ENCODE measurements at regions not wholly inside any gene's neighbourhood (a gene's known extent, or its start where the extent isn't known, plus 50 kb on each side); places are given as distances from the start of the nearest gene placed in this dataset.

DNA sequence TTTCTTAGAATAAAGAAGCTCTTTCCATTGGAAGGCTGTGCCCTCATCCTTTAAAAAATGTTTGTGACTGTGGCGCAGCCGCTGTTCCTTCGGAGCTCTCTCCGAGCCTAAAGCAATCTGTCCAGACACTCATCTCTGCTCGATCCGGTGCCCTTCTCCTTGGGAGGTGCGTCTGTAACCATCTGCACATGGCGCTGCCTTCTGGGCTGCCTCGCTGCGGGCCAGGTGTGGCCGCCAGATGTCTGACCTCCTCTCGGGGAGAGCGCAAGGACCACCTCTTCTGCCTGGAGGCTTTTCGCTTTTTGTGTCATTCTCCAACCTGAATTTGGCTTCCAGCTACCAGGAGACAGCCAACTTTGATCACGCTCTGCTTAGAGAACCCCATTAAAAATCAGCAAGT, 153.4 kb upstream of the PTCH1 start:
- DNase-seq (ENCODE audit: low read depth): no peak

DNA sequence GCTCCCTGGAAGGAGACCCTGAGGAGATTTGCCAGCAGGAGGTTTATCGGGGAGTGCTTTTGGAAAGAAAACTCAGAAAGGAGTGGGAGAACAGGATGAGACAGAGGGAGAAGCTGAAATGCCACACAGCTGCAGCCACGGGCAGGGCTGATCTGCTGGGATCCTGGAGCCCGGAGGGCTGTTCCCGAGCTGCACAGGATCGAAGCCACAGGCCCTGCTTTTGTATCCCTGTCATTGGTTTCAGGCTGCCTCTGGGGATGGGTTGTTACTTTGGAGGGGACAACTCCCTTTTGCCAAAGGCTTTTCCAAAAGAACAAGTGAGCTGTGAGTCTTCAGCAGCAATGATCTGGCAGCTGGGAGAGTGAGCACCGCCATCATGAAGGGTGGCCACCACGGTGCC, 152.5 kb upstream of the PTCH1 start:
- no peak for DNase-seq (ENCODE audit: low read depth)

DNA sequence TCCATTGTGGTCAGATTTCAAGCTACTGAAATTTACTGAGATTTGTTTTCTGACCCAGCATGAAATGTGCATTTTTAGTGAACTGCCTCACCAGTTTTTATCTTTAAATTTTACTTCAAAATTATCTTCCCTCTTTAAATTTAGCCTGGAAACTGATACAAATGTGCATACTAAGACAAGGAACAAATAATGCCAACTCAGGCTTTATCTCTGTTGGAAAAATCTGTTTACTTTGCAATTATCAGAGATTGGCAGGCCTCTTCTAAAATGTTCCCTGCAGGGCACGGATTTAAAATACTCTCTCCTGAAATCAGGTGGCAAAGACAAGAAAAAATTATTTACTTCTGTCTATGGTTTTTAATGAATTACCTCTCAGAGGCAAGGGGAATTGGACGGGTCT, 151.0 kb upstream of the PTCH1 start:
- DNase-seq (ENCODE audit: low read depth): no peak

DNA sequence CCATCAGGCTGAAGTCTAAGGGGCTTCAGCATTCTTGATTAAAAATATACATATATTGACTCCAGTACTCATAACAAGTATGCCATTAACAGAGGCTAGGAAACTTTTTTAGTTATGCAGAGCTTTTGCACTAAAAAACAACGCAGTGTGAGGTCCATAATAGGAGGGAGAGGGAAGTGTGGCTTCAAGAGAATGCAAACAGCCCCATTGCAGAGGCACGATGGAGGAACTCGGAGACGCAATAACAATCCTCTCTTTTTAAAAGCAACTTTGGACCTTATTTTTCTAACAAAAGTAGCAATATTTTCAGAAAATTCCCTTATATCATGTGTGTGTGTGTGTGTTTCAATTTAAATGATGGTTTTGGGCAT, 150.0 kb upstream of the PTCH1 start:
- no peak for DNase-seq (ENCODE audit: low read depth)

DNA sequence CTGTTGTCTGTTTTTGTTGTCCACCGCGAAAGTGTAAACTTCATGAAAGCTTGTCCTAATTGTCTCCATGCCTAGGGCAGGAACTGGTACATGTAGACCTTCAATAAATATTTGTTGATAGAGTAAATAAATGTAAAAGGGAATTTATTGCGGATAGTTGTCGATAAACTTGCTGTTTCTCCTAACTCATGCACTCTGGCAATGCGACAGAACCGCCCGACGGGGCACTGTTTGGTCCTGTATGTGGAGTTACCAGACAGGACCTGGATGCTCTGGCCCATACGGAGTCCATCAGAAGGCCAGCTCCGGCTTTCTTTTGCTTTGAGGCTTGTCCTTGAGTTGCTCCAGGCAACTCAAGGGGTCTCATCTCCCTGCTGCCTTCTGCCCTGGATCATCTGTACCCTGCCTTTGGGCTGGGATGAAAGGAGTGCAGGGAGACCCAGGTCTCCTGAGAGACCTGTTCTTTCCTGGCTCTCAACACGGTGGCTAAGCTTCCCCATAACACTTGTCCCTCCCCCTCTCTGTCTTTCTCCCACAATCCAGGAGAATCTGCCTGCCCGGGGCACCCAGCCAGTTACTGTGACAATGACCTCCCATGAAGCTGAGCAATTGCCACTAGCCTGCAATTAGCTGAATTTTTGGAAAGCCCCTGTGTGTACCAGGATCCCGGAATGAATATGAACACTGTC, 149.5 kb upstream of the PTCH1 start:
- DNase-seq (ENCODE audit: low read depth): no peak

DNA sequence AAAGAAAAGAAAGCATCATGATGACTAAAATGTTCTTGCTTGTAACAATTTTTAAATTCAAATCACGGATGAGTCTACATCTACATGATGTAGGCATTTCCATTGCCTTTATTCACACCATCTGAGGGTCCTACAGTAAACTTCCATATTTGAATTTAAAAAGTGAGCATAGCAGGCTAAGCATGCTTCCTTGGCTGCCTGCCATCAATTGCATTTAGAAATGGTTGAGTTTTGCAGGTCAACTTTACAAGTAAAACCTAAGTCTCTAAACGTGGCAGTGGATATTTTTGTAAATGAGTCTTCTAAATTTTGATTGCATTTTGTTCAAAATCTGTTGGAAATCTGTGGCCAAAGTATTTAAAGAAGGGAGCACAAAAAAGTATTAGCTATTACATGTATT, 136.5 kb upstream of the PTCH1 start:
- DNase-seq (ENCODE audit: low read depth): no peak

DNA sequence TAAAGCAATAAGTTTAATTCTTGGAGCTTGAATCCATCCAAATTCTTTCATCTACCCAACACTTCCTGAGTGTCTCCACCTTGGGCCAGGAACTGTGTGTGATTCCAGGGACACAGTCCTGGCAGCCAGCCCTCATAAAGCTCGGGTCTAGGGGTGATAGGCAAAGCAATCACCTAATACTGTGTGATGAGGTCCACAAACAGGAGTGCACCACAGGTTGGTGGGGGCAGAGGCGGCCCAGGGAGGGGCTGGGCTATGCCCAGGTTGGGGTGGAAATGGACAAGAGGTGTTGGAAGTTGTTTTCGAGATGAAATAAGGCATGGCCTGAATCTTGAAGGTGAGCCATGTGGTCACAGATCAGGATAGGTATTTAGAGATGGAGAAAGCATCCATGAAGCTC, 133.9 kb upstream of the PTCH1 start:
- DNase-seq (ENCODE audit: low read depth): no peak

DNA sequence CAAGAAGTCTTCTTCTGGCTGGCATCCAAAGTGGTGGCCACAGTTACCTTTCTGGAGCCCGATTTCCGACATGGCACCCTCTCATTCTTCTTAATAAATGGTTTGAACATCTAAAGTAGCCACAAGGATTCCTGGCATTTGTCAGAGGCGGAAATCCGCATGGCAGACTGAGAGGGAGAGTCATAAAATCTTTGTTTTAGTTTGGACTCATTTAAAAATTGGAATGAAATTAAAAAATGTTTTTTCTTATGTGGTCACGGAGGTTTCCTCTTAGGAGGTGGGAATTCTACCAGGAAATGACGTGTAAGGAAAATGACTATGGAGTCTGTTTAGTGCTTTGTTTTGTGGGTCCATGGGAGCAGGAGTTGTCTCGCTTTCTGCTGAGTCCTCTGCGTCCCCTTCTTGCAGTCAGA, 133.0 kb upstream of the PTCH1 start:
- no peak for DNase-seq (ENCODE audit: low read depth)

DNA sequence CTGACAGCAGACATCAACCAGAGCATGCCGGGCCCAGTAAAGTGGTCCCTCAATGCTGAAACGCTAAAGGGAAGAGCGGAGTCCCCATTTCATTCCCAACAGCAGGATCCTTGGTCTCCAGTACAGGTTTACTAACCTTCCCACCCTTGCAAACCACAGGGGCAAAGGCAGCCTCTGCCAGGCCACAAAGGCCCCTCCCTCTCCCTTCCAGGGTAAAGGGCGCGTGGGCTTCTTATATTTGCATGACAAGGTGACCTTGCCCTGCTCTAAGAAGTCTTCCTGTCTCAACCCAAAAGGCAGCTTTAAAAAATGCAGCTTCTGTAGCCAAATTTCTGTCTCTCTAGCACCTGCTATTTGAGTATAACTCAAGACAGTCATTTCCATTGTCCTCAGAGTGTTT, 131.5 kb upstream of the PTCH1 start:
- DNase-seq (ENCODE audit: low read depth): no peak

DNA sequence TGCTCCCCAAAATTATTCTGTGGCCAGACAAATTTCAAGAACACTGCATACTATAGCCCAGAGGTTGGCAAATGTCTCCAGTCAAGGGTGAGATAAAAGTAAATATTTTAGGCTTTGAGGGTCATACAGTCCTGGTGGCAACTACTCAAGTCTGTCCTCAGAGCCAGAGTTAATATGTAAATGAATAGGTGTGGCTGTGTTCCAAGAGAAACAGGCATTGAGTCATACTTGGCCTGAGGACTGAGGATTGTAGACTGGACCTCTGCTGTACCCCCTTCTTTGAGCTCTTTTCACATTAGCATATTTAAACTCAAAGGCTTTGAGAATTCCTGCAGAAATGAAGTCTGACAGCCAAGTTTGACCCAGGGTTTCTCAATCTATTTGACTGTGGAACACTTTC, 129.2 kb upstream of the PTCH1 start:
- no peak for DNase-seq (ENCODE audit: low read depth)

DNA sequence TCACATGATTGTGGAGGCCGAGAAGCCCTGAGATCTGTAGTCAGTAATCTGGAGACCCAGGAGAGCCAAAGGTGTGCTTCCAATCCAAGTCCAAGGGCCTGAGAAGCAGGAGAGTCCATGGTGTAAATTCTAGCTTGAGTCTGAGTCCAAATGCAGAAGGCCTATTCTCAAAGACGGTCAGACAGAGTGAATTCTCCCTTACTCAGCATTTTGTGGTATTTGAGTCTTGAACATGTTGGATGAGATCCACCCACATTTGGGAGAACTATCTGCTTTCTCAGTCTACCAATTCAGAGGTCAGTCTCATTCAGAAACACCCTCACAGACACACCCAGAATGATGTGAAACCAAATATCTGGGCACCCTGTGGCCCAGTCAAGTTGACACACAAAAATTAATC, 128.8 kb upstream of the PTCH1 start:
- no peak for DNase-seq (ENCODE audit: low read depth)

DNA sequence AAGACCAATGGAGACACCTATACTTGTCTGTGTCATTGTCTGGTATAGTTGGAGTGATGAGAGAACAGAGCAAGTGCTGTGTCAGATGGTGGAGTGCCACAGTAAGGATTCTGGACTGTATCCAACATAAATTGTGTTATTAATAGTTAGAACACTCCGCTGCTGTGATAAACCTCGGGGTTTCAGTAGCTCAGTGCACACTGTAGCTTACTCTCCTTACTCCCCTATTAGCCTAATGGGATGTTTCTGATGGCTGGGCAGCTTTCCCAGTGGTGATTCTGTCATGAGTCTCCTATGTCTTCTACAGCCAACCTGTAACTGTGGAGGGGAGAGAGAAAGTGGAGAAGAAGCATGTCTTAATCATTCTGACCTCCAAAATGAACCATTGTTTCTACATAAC, 127.6 kb upstream of the PTCH1 start:
- DNase-seq (ENCODE audit: low read depth): no peak

DNA sequence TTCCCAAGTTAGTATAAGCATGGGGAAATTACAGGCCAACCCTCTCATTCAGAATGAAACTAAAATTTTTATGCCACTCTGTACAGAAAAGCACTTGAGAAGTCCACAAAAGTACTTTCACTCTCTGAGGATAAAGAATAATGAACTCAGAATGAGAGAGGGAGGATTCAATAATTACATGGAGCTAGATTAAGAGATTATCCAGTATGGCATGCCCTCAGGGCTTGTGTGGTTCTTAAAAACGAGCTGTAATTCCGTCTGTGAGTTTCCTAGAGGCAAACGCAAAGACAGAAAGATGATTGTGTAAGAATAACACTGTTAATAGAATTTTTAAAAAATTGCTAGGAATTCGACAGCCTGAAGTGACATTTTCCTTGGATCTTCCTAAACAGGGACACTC, 126.8 kb upstream of the PTCH1 start:
- DNase-seq (ENCODE audit: low read depth): no peak

DNA sequence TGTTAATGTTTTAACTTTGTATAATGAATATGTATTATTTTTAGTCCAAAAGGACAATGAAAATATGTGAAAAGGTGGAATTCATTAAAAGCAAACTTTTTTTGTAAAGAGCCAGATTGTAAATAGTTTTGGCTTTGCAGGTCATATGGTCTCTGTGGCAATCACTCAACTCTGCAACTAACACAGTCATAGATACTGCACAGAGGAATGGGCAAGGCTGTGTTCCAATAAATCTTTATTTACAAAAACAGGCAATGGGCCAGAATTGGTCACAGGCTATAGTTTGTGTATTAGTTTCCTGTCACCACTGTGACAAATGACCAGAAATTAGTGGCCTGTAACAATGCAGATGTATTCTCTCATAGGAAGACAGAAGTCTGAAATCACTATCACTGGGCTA, 125.4 kb upstream of the PTCH1 start:
- DNase-seq (ENCODE audit: low read depth): no peak

DNA sequence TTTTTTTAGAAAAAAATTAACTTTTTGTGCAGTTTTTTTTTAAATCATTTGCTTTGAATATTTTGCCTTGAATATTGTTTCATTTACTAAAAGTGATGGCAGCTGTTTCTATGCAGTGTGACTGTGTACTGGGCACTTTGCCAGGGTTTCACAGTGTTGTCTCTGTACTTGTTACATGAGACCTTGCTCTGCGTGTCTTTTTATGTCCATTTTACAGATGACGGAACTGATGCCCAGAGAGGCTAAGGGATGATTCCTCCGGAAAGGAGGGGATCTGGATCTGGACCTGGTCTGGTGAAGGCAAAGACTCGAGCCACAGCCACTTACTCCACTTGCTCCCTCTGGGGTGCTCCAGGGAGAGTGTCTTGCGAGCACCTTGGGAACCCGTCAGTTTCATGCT, 124.8 kb upstream of the PTCH1 start:
- no peak for DNase-seq (ENCODE audit: low read depth)

DNA sequence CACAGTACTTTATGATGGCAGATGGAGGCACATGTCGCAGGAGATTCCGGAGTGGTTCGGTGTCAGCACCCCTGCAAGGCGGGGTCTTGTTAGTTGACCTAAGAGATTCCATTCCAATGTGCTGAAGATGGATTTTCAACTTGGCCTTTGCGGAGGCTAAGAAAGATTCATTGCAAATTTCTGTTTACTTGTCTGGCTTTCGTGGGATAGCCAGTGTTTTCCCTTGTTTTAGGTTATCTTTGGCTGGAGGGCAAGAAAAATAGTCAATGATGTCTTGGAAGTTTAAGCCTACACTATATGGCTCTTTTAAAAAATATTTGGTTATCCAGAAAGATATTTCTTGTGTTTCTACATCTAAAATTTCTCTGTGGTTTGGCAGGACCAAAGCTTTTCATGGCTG, 123.6 kb upstream of the PTCH1 start:
- DNase-seq (ENCODE audit: low read depth): no peak

DNA sequence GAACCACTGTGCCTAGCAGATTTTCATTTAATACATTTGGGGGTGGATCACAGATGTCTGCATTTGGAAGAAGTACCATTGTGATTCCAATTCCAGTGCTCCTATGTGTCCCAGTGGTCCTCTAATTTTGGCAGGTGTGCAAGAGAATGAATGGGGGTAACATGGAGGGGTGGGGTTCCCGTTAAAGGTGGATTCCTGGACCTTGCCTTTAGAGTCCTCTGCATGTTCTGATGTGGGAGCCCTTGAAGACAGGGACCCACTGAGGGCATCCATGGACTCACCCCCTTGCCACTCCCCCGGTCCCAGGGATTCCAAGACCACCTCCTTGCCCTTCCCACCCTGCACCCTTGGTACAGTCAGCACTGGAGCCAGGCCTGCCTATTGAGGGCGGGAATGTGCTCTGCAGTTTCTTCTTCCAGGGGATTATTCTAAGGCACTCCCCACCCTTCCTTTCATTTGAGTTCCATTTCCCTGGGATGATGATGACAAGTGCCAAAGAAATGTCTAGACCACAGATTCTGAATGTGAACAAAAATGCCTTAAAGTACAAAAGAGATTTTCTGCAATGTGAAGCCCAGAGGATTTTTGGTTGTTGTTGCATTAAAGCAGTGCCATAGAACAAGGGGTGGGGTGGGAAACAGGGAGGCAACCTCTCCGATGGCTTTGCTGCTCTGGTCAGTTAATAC, 119.4 kb upstream of the PTCH1 start:
- DNase-seq (ENCODE audit: low read depth): no peak

DNA sequence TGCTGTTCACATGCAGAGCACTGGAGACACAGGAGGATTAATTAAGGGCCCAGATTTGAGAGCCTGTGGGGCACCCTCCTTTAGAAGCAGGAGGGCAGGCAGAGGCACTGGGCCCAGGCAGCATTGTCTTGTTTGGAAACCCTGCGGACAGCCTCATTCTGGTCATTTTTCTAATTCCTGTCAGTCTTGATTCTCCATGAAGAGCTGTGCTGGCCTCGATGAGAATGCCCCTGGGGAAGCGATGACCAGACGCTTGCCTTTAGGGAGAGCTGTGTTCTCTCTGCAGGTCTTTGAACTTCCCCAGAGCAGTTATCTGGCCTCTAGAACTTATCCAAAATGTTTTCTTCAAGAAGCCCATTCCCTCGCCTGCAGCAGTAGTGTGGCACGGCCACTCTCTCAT, 117.8 kb upstream of the PTCH1 start:
- DNase-seq (ENCODE audit: low read depth): no peak

DNA sequence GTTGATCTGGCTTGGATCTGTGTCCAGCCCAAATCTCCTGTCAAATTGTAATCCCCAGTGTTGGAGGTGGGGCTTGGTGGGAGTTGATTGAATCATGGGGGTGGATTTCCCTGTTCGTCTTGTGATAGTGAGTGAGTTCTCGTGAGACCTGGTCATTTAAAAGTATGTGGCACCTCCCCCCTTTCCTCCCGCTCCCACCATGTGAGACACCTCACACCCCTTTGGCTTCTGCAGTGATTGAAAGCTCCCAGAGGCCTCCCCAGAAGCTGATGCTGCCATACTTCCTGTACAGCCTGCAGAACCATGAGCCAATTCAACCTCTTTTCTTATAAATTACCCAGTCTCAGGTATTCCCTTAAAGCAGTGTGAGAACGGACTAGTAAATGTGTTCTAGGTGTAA, 117.3 kb upstream of the PTCH1 start:
- DNase-seq (ENCODE audit: low read depth): no peak

DNA sequence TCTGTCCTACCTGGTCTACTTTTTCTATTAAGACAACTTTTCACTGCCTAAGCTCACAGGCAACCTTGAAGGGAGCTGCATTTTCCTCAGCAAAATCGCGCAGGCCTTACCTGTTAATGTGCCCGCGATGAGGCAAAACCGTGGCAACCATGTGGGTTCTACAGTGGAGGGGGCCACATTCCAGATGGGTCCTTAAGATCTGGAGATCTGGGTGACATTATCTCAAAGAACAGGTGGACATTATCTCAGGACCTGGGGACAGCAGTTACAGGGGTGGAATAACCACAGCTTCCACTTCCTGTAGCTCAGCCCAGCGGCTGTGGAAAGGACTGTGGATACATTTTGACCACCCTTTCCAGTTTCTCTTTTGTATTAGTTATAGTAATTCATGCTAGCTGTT, 112.8 kb upstream of the PTCH1 start:
- DNase-seq (ENCODE audit: low read depth): no peak

DNA sequence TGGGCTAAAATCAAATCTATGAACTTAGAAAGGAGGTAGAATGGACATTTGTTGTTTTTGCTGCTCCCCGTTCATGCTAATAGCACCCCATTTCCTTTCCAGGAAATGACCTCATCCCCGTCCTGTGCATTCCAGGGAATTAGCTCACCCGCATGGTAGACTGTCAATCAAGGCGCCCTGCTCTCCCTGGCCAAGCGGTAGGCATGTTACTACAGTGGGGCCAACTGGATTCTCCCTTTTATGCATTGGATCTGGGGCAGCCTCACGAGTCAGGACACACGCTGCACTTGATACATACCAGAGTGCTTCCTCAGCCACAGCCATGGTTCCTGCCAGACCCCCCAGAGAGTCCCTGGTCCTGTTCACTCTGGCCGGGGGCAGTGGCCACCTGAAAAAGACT, 111.0 kb upstream of the PTCH1 start:
- DNase-seq (ENCODE audit: low read depth): no peak

DNA sequence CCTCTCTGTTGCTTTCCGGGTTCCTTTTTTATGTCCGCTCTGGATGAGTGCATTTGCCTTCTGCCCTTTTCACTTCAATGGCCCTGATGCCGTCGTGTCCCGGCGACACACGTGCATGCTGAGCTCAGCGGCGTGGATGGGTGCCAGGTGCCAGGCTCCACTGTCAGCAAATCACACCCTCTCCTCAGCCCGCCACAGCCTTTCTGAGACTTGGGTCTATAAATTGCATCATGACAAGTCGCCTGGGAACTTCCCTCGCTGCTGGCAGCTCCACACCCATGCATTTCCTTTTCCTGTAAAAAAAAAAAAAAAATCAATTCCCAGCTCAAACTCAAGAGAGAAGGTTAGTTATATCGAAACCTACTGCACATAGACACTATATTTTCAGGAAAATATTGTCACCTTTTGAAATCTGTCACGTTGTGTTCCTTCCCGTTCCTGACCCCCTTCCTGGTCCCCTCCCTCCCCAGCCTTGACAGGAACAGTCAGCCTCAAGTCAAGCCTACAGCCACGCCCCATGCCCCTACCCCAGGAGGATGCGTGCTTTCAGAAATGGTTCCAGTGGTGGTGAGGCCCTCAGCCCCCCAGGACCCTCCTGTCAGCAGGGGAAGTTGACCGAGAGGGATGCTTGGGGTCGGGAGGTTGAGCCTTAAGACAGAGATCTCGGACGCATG, 110.3 kb upstream of the PTCH1 start:
- no peak for DNase-seq (ENCODE audit: low read depth)

DNA sequence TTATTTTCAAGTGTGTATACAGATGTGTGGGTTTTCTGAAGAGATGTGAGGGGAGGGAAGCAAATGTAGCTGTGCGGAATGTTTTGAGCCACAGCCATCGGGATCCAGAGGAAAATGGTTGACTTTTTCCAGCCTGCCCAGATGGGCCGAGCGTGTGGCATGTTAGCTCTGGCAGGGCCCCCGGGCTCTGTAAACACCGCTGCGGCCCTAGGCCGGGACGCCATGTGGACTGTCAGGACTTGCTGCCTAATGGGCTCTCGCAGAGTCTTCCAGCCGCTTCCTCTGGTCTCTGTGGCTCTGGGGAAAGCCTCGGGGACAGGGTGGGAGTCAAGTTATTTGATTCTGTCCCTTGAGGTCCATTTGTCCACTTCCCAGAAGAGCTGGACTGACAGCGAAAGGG, 109.6 kb upstream of the PTCH1 start:
- no peak for DNase-seq (ENCODE audit: low read depth)

DNA sequence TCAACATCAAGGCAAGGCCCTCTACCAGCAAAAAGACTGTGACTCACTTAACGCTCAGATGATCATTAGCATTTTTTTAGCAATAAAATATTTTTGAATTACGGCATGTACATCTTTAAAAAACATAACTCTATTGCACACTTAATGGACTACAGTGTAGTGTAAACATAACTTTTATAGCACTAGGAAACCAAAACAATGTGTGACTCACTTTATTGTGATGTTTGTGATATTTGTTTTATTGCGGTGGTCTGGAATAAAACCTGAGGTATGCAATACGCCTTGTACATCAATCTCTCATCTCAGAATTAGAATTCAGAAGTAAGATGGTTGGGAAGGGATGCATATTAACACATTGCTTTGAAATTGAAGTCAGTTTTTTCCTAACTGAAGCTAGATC, 106.9 kb upstream of the PTCH1 start:
- no peak for DNase-seq (ENCODE audit: low read depth)
